ENCODE measurements at regions not wholly inside any gene's neighbourhood (a gene's known extent, or its start where the extent isn't known, plus 50 kb on each side); places are given as distances from the start of the nearest gene placed in this dataset.

DNA sequence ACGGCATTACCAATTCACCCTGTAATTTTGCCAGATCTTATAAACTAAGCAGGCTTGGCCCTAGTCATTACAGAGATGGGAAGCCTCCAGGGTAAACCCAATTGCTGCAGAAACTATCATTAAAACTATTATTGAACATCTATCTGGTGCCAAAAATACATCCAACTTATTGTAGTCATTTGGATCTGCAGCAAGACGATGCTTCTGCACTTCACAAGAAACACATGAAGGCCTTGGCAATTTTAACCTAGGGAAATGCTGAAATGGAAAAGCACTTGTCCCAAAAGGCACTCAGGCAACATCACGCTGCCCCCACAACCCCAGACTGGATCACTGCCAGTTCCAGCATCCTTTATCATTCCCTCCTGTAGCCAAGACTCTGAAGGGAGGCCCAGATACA lies 85.3 kb upstream of the ACVR2A start:
- TF ChIP-seq CTCF (conservative IDR thresholded peaks at IDR 0.05; ENCODE audit: low read depth, low read length) (no peak), EZH2 (IDR thresholded peaks at IDR 0.05; ENCODE audit: low read length, unreplicated experiment) (no peak)

Measured in PC-3 (cell line).